Skeletal muscle tissue (tissue), 3 donors: ENCODE measurements at regions not wholly inside any gene's neighbourhood (a gene's known extent, or its start where the extent isn't known, plus 50 kb on each side); places are given as distances from the start of the nearest gene placed in this dataset.
A peak's percentile ranks its signal among the peaks of the same experiment; 100 is the strongest.

Source experiments
- H3K27ac ChIP-seq: one replicate; pipeline ENCODE4 v1.7.0; 2013; ENCODE audit warnings: mild to moderate bottlenecking, low read depth, low read length, inconsistent platforms
- H3K27me3 ChIP-seq, 3 donors: one replicate each; pipeline ENCODE4 v1.7.0; 2013; ENCODE audit warnings: low read length in 3 of 3; ENCODE audit not compliant: control insufficient read depth in 3 of 3, insufficient read depth in 3 of 3
- H3K36me3 ChIP-seq, 3 donors: one replicate each; pipeline ENCODE4 v1.7.0; 2013; ENCODE audit warnings: low read length in 3 of 3; ENCODE audit not compliant: control insufficient read depth in 3 of 3, insufficient read depth in 3 of 3
- H3K4me1 ChIP-seq, 3 donors: one replicate each; pipeline ENCODE4 v1.7.0; 2013; ENCODE audit warnings: low read length in 3 of 3, mild to moderate bottlenecking in 3 of 3; ENCODE audit not compliant: control insufficient read depth in 3 of 3, insufficient read depth in 3 of 3
- H3K4me3 ChIP-seq, 3 donors: one replicate each; pipeline ENCODE4 v1.7.0; 2013; ENCODE audit warnings: low read length in 3 of 3
- H3K9ac ChIP-seq, 3 donors: one replicate each; pipeline ENCODE4 v1.7.0; 2013; ENCODE audit warnings: low read length in 3 of 3, mild to moderate bottlenecking in 3 of 3, moderate library complexity in 2 of 3, low read depth in 1 of 3
- H3K9me3 ChIP-seq, 3 donors: one replicate each; pipeline ENCODE4 v1.7.0; 2013; ENCODE audit warnings: low read length in 3 of 3; ENCODE audit not compliant: control insufficient read depth in 3 of 3
- donor health status: Osteomylitis.

DNA sequence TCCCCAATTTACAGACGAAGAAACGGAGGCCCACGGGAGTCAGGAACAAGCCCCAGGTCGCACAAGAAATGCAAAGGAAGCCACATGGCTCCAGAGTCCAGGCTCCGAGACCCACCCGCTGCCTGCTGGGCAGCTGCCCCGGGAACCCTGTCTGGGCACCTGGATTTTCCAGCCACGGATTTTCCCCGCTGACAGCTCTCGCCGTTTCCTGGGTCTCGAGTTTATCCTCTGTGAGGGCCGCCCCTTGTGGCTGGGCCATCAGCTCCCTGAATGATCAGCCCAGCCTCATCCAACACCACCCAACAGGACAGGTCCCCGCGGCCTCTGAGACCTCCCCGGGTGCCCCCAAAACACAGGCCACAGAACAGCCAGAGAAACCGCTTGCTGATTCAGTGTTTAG, 189.7 kb downstream of the BRD1 start:
- Histone ChIP-seq H3K9ac (no peak overlapping the region), H3K27me3 (peaks cover 0 to 10% (median 8%) of the 10 kb centered on the region in 3 donors), H3K9me3 (no peaks in the 10 kb centered on the region), H3K4me1 (no peaks in the 10 kb centered on the region), H3K27ac (no peak overlapping the region), H3K36me3 (no peaks in the 10 kb centered on the region), H3K4me3 (no peak overlapping the region)

- H3K9ac ChIP-seq, result no peak overlapping the region
- H3K4me3 ChIP-seq, result no peak overlapping the region
- peaks cover 1 to 6% (median 6%) of the 10 kb centered on the region in 3 donors for H3K4me1 ChIP-seq
- no peaks in the 10 kb centered on the region for H3K9me3 ChIP-seq
- peaks cover 0 to 14% (median 9%) of the 10 kb centered on the region in 3 donors for H3K27me3 ChIP-seq
- no peak overlapping the region for H3K27ac ChIP-seq
- no peaks in the 10 kb centered on the region for H3K36me3 ChIP-seq
Measured at GRCh38 chr22:49637255-49637760, 190.4 kb downstream of the BRD1 start.

DNA sequence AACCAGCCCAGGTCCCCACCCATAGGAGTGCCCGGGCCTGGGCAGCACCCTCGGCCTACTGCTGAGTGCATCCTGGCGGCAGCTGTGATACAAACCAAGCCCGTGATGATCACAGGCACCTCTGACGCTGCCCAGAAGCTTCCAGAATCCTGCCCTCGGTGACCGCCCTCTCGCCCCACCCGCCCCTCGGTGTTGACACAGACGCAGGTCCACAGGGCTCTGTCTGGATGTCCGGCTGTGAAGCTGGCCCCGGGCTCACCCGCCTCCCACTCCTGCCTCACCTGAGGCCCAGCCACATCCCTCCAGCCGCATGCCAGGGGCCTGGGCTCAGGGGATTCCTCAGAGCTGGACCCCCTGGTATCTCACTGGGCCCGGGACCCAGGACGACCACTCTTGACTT, 191.0 kb downstream of the BRD1 start:
- peaks cover 0 to 20% (median 15%) of the 10 kb centered on the region in 3 donors for H3K27me3 ChIP-seq
- no peak overlapping the region for H3K4me3 ChIP-seq
- no peaks in the 10 kb centered on the region for H3K36me3 ChIP-seq
- H3K9me3 ChIP-seq, result no peaks in the 10 kb centered on the region
- H3K4me1 ChIP-seq, result peaks cover 6 to 10% (median 10%) of the 10 kb centered on the region in 3 donors
- no peak overlapping the region for H3K9ac ChIP-seq
- no peak overlapping the region for H3K27ac ChIP-seq

DNA sequence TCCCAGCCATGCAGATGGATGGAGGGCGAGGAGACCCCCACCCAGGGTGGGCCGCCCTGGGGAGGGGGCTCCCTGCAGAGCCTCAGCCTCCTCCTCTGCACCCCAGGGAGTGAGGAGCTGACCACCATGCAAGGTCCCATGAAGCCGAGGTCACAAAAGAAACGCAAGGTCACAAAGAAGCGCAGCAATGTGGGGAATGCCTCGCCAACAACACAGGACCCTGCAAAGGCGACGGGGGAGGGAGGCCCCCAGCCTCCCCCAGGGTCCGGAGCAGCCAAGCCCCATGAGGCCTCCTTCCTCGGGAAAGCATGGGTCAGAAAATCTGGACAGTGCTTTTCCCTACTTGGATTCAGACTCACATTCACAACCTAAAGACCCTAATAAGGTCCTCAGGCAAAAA, 191.5 kb downstream of the BRD1 start:
- Histone ChIP-seq H3K9ac (no peak overlapping the region), H3K27ac (no peak overlapping the region), H3K4me1 (peaks cover 6 to 10% (median 10%) of the 10 kb centered on the region in 3 donors), H3K4me3 (no peak overlapping the region), H3K9me3 (no peaks in the 10 kb centered on the region), H3K36me3 (no peaks in the 10 kb centered on the region), H3K27me3 (peaks cover 0 to 24% (median 20%) of the 10 kb centered on the region in 3 donors)

- H3K9ac ChIP-seq, result no peak overlapping the region
- no peak overlapping the region for H3K27ac ChIP-seq
- no peaks in the 10 kb centered on the region for H3K36me3 ChIP-seq
- H3K9me3 ChIP-seq, result no peaks in the 10 kb centered on the region
- H3K4me1 ChIP-seq, result peaks cover 6 to 10% (median 10%) of the 10 kb centered on the region in 3 donors
- H3K4me3 ChIP-seq, result no peak overlapping the region
- peaks cover 0 to 33% (median 24%) of the 10 kb centered on the region in 3 donors for H3K27me3 ChIP-seq
Measured at GRCh38 chr22:49634006-49634772, 193.5 kb downstream of the BRD1 start.

DNA sequence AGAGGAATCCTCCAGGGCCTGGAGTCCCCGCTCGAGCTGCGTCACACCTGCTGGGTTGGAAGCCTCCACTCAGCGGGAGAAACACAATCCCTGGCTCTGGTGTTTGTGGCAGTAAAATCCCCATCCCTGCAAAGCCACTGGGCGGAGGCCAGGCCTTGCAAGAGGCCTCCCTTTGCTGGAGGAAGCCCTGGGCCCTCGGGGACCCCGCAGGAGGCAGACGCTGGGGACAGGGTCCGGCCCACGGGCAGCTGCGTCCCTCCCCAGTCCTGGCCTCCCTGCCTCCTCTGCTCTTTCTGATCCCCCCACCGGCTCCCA, 194.7 kb downstream of the BRD1 start:
- H3K36me3 ChIP-seq, result no peaks in the 10 kb centered on the region
- no peak overlapping the region for H3K4me3 ChIP-seq
- H3K9ac ChIP-seq, result peak overlapping the region in 2 of 3 donors; percentile 52 to 77
- H3K27ac ChIP-seq, result no peak overlapping the region
- peaks cover 6 to 10% (median 10%) of the 10 kb centered on the region in 3 donors for H3K4me1 ChIP-seq
- H3K27me3 ChIP-seq, result peaks cover 6 to 43% (median 35%) of the 10 kb centered on the region in 3 donors
- no peaks in the 10 kb centered on the region for H3K9me3 ChIP-seq

- Histone ChIP-seq H3K27me3 (peaks cover 8 to 41% (median 40%) of the 10 kb centered on the region in 3 donors), H3K36me3 (no peaks in the 10 kb centered on the region), H3K4me3 (peak overlapping the region; percentile 52 to 70 (median 66)), H3K27ac (no peak overlapping the region), H3K9ac (peak overlapping the region in 2 of 3 donors; percentile 52 to 77), H3K4me1 (peaks cover 6 to 10% (median 10%) of the 10 kb centered on the region in 3 donors), H3K9me3 (no peaks in the 10 kb centered on the region)
Measured at GRCh38 chr22:49632199-49633009, 195.3 kb downstream of the BRD1 start.

- Histone ChIP-seq H3K27me3 (peaks cover 11 to 49% (median 34%) of the 10 kb centered on the region in 3 donors), H3K27ac (no peak overlapping the region), H3K4me3 (no peak overlapping the region), H3K4me1 (peaks cover 6 to 10% (median 10%) of the 10 kb centered on the region in 3 donors), H3K9me3 (no peaks in the 10 kb centered on the region), H3K36me3 (no peaks in the 10 kb centered on the region), H3K9ac (no peak overlapping the region)
Measured at GRCh38 chr22:49630448-49630946, 197.2 kb downstream of the BRD1 start.

- peaks cover 6 to 10% (median 10%) of the 10 kb centered on the region in 3 donors for H3K4me1 ChIP-seq
- H3K9ac ChIP-seq, result no peak overlapping the region
- H3K27me3 ChIP-seq, result peaks cover 13 to 51% (median 37%) of the 10 kb centered on the region in 3 donors
- H3K36me3 ChIP-seq, result no peaks in the 10 kb centered on the region
- no peak overlapping the region for H3K4me3 ChIP-seq
- H3K27ac ChIP-seq, result no peak overlapping the region
- no peaks in the 10 kb centered on the region for H3K9me3 ChIP-seq
Measured at GRCh38 chr22:49629586-49630447, 197.9 kb downstream of the BRD1 start.
